IgD-negative memory B cell (primary cell): ENCODE measurements at regions not wholly inside any gene's neighbourhood (a gene's known extent, or its start where the extent isn't known, plus 50 kb on each side); places are given as distances from the start of the nearest gene placed in this dataset.
A peak's percentile ranks its signal among the peaks of the same experiment; 100 is the strongest.

ENCODE experiments used
- H3K27ac Mint-ChIP-seq, 3 donors: one replicate each; pipeline ENCODE4 v1.8.0; 2020 to 2022; ENCODE audit warnings: mild to moderate bottlenecking in 3 of 3, mixed read lengths in 3 of 3, moderate library complexity in 1 of 3
- H3K27me3 Mint-ChIP-seq: one replicate; pipeline ENCODE4 v1.8.0; 2021; ENCODE audit warnings: mixed read lengths
- H3K36me3 Mint-ChIP-seq: one replicate; pipeline ENCODE4 v1.8.0; 2020; ENCODE audit warnings: mild to moderate bottlenecking, mixed read lengths
- H3K4me1 Mint-ChIP-seq, 3 donors: one replicate each; pipeline ENCODE4 v1.8.0; 2020 to 2022; ENCODE audit warnings: mixed read lengths in 3 of 3, mild to moderate bottlenecking in 1 of 3
- H3K4me3 Mint-ChIP-seq, 4 donors: one replicate each; pipeline ENCODE4 v1.8.0; 2020 to 2022; ENCODE audit warnings: mild to moderate bottlenecking in 4 of 4, mixed read lengths in 4 of 4, moderate library complexity in 3 of 4
- H3K9me3 Mint-ChIP-seq, 3 donors: one replicate each; pipeline ENCODE4 v1.8.0; 2020 to 2021; ENCODE audit warnings: mixed read lengths in 3 of 3, mild to moderate bottlenecking in 1 of 3

- H3K9me3 Mint-ChIP-seq, result no peaks in the 10 kb centered on the region
- H3K4me1 Mint-ChIP-seq, result peaks cover 0 to 7% (median 5%) of the 10 kb centered on the region in 3 donors
- H3K36me3 Mint-ChIP-seq, result no peaks in the 10 kb centered on the region
- peaks cover 2% of the 10 kb centered on the region for H3K27me3 Mint-ChIP-seq
- H3K27ac Mint-ChIP-seq, result no peak overlapping the region
- no peak overlapping the region for H3K4me3 Mint-ChIP-seq
These were observed 156.9 kb downstream of the USP12 start for GRCh38 chr13:27014406-27015359.

GRCh38 chr13:27012482-27013197, 159.0 kb downstream of the USP12 start:
- Mint-ChIP-seq H3K4me1 (peaks cover 0 to 2% (median 0%) of the 10 kb centered on the region in 3 donors), H3K4me3 (no peak overlapping the region), H3K9me3 (no peaks in the 10 kb centered on the region), H3K27me3 (no peaks in the 10 kb centered on the region), H3K27ac (no peak overlapping the region), H3K36me3 (no peaks in the 10 kb centered on the region)

GRCh38 chr13:27011661-27012060, 159.9 kb downstream of the USP12 start:
- Mint-ChIP-seq H3K36me3 (no peaks in the 10 kb centered on the region), H3K4me3 (no peak overlapping the region), H3K4me1 (peaks cover 1 to 4% (median 2%) of the 10 kb centered on the region in 3 donors), H3K27me3 (peaks cover 8% of the 10 kb centered on the region), H3K9me3 (no peaks in the 10 kb centered on the region), H3K27ac (no peak overlapping the region)

GRCh38 chr13:27008733-27009132, 162.9 kb downstream of the USP12 start:
- Mint-ChIP-seq H3K4me1 (peaks cover 0 to 5% (median 4%) of the 10 kb centered on the region in 3 donors), H3K4me3 (no peak overlapping the region), H3K9me3 (no peaks in the 10 kb centered on the region), H3K36me3 (no peaks in the 10 kb centered on the region), H3K27ac (no peak overlapping the region), H3K27me3 (peaks cover 15% of the 10 kb centered on the region)

- H3K27me3 Mint-ChIP-seq, result peaks cover 15% of the 10 kb centered on the region
- peak overlapping the region in 1 of 4 donors; percentile 37 for H3K4me3 Mint-ChIP-seq
- H3K36me3 Mint-ChIP-seq, result no peaks in the 10 kb centered on the region
- H3K9me3 Mint-ChIP-seq, result peaks cover 0 to 6% (median 4%) of the 10 kb centered on the region in 3 donors
- H3K4me1 Mint-ChIP-seq, result peaks cover 1 to 5% (median 4%) of the 10 kb centered on the region in 3 donors
- no peak overlapping the region for H3K27ac Mint-ChIP-seq
These were observed 164.4 kb downstream of the USP12 start for GRCh38 chr13:27007166-27007565.

- Mint-ChIP-seq H3K36me3 (no peaks in the 10 kb centered on the region), H3K4me3 (peak overlapping the region in 3 of 4 donors; percentile 21 to 79 (median 54)), H3K4me1 (peaks cover 5 to 6% (median 6%) of the 10 kb centered on the region in 3 donors), H3K27me3 (peaks cover 15% of the 10 kb centered on the region), H3K9me3 (peaks cover 0 to 6% (median 4%) of the 10 kb centered on the region in 3 donors), H3K27ac (no peak overlapping the region)
These were observed 165.0 kb downstream of the USP12 start for GRCh38 chr13:27006519-27007161.

- H3K4me1 Mint-ChIP-seq, result peaks cover 5 to 11% (median 10%) of the 10 kb centered on the region in 3 donors
- H3K36me3 Mint-ChIP-seq, result no peaks in the 10 kb centered on the region
- peaks cover 0 to 6% (median 4%) of the 10 kb centered on the region in 3 donors for H3K9me3 Mint-ChIP-seq
- H3K4me3 Mint-ChIP-seq, result peak overlapping the region in 1 of 4 donors; percentile 83
- H3K27ac Mint-ChIP-seq, result peak overlapping the region in 1 of 3 donors; percentile 47
- H3K27me3 Mint-ChIP-seq, result peaks cover 15% of the 10 kb centered on the region
These were observed 165.6 kb downstream of the USP12 start for GRCh38 chr13:27005976-27006518.

- H3K4me1 Mint-ChIP-seq, result peaks cover 5 to 13% (median 11%) of the 10 kb centered on the region in 3 donors
- peak overlapping the region in 1 of 3 donors; percentile 47 for H3K27ac Mint-ChIP-seq
- peak overlapping the region in 2 of 4 donors; percentile 39 to 83 for H3K4me3 Mint-ChIP-seq
- H3K36me3 Mint-ChIP-seq, result no peaks in the 10 kb centered on the region
- H3K27me3 Mint-ChIP-seq, result peaks cover 15% of the 10 kb centered on the region
- H3K9me3 Mint-ChIP-seq, result peaks cover 0 to 6% (median 4%) of the 10 kb centered on the region in 3 donors
These were observed 166.1 kb downstream of the USP12 start for GRCh38 chr13:27005556-27005955.

- Mint-ChIP-seq H3K4me3 (peak overlapping the region in 1 of 4 donors; percentile 23), H3K36me3 (no peaks in the 10 kb centered on the region), H3K9me3 (peaks cover 0 to 6% (median 4%) of the 10 kb centered on the region in 3 donors), H3K27me3 (peaks cover 15% of the 10 kb centered on the region), H3K27ac (no peak overlapping the region), H3K4me1 (peaks cover 5 to 13% (median 11%) of the 10 kb centered on the region in 3 donors)
These were observed 166.7 kb downstream of the USP12 start for GRCh38 chr13:27004866-27005265.

GRCh38 chr13:27004326-27004725, 167.3 kb downstream of the USP12 start:
- H3K4me1 Mint-ChIP-seq, result peaks cover 6 to 13% (median 11%) of the 10 kb centered on the region in 3 donors
- H3K36me3 Mint-ChIP-seq, result no peaks in the 10 kb centered on the region
- no peak overlapping the region for H3K4me3 Mint-ChIP-seq
- peak overlapping the region in 1 of 3 donors; percentile 13 for H3K27ac Mint-ChIP-seq
- H3K9me3 Mint-ChIP-seq, result peaks cover 0 to 6% (median 4%) of the 10 kb centered on the region in 3 donors
- H3K27me3 Mint-ChIP-seq, result peaks cover 15% of the 10 kb centered on the region

GRCh38 chr13:27001705-27002104, 169.9 kb downstream of the USP12 start:
- H3K27ac Mint-ChIP-seq, result no peak overlapping the region
- H3K4me3 Mint-ChIP-seq, result no peak overlapping the region
- H3K27me3 Mint-ChIP-seq, result peaks cover 11% of the 10 kb centered on the region
- H3K4me1 Mint-ChIP-seq, result peaks cover 21 to 28% (median 26%) of the 10 kb centered on the region in 3 donors
- no peaks in the 10 kb centered on the region for H3K36me3 Mint-ChIP-seq
- H3K9me3 Mint-ChIP-seq, result peaks cover 0 to 6% (median 4%) of the 10 kb centered on the region in 3 donors

GRCh38 chr13:27000686-27001085, 170.9 kb downstream of the USP12 start:
- Mint-ChIP-seq H3K27ac (no peak overlapping the region), H3K4me3 (no peak overlapping the region), H3K9me3 (peaks cover 0 to 6% (median 4%) of the 10 kb centered on the region in 3 donors), H3K4me1 (peaks cover 30 to 35% (median 32%) of the 10 kb centered on the region in 3 donors), H3K36me3 (no peaks in the 10 kb centered on the region), H3K27me3 (peaks cover 7% of the 10 kb centered on the region)

- Mint-ChIP-seq H3K4me3 (no peak overlapping the region), H3K27me3 (peaks cover 5% of the 10 kb centered on the region), H3K27ac (no peak overlapping the region), H3K9me3 (peaks cover 0 to 6% (median 4%) of the 10 kb centered on the region in 3 donors), H3K36me3 (no peaks in the 10 kb centered on the region), H3K4me1 (peaks cover 34 to 40% (median 39%) of the 10 kb centered on the region in 3 donors)
These were observed 172.1 kb downstream of the USP12 start for GRCh38 chr13:26999499-26999898.

GRCh38 chr13:26998292-26998691, 173.3 kb downstream of the USP12 start:
- Mint-ChIP-seq H3K36me3 (no peaks in the 10 kb centered on the region), H3K4me3 (no peak overlapping the region), H3K27me3 (peaks cover 5% of the 10 kb centered on the region), H3K4me1 (peaks cover 34 to 40% (median 39%) of the 10 kb centered on the region in 3 donors), H3K9me3 (peaks cover 0 to 6% (median 4%) of the 10 kb centered on the region in 3 donors), H3K27ac (no peak overlapping the region)
